ENCODE measurements at regions not wholly inside any gene's neighbourhood (a gene's known extent, or its start where the extent isn't known, plus 50 kb on each side); places are given as distances from the start of the nearest gene placed in this dataset.

GRCh38 chr2:142398212-142398611, 267.4 kb upstream of the LRP1B start:
- TF ChIP-seq SIN3A (IDR thresholded peaks at IDR 0.05; ENCODE audit: borderline replicate concordance, insufficient read depth, low read length) (no peak), FOXP2 (optimal IDR thresholded peaks at IDR 0.05; ENCODE audit: borderline replicate concordance, extremely low read depth, extremely low read length, insufficient read depth) (no peak), POLR2AphosphoS5 (IDR thresholded peaks at IDR 0.05; ENCODE audit: low read depth, low read length) (no peak), REST (IDR thresholded peaks at IDR 0.05; ENCODE audit: insufficient read depth in 1 of 2, low read depth in 2 of 2, low read length in 2 of 2) (no peak), TAF1 (IDR thresholded peaks at IDR 0.05; ENCODE audit: borderline replicate concordance, insufficient read depth, low read length) (no peak)

- TF ChIP-seq TAF1 (IDR thresholded peaks at IDR 0.05; ENCODE audit: borderline replicate concordance, insufficient read depth, low read length) (no peak), POLR2AphosphoS5 (IDR thresholded peaks at IDR 0.05; ENCODE audit: low read depth, low read length) (no peak), REST (IDR thresholded peaks at IDR 0.05; ENCODE audit: insufficient read depth in 1 of 2, low read depth in 2 of 2, low read length in 2 of 2) (no peak), SIN3A (IDR thresholded peaks at IDR 0.05; ENCODE audit: borderline replicate concordance, insufficient read depth, low read length) (no peak), FOXP2 (optimal IDR thresholded peaks at IDR 0.05; ENCODE audit: borderline replicate concordance, extremely low read depth, extremely low read length, insufficient read depth) (no peak)
Observed at GRCh38 chr2:142395291-142395690, 264.5 kb upstream of the LRP1B start.

- TF ChIP-seq POLR2AphosphoS5 (IDR thresholded peaks at IDR 0.05; ENCODE audit: low read depth, low read length) = no peak
- TF ChIP-seq REST (IDR thresholded peaks at IDR 0.05; ENCODE audit: insufficient read depth in 1 of 2, low read depth in 2 of 2, low read length in 2 of 2) = no peak
- TF ChIP-seq FOXP2 (optimal IDR thresholded peaks at IDR 0.05; ENCODE audit: borderline replicate concordance, extremely low read depth, extremely low read length, insufficient read depth) = no peak
- no peak for TF ChIP-seq TAF1 (IDR thresholded peaks at IDR 0.05; ENCODE audit: borderline replicate concordance, insufficient read depth, low read length)
- TF ChIP-seq SIN3A (IDR thresholded peaks at IDR 0.05; ENCODE audit: borderline replicate concordance, insufficient read depth, low read length) = no peak
Observed at GRCh38 chr2:142380372-142380771, 249.6 kb upstream of the LRP1B start.

GRCh38 chr2:142347751-142348150, 216.9 kb upstream of the LRP1B start:
- TF ChIP-seq REST (IDR thresholded peaks at IDR 0.05; ENCODE audit: insufficient read depth in 1 of 2, low read depth in 2 of 2, low read length in 2 of 2) (no peak), TAF1 (IDR thresholded peaks at IDR 0.05; ENCODE audit: borderline replicate concordance, insufficient read depth, low read length) (no peak), SIN3A (IDR thresholded peaks at IDR 0.05; ENCODE audit: borderline replicate concordance, insufficient read depth, low read length) (no peak)

GRCh38 chr2:142339261-142339660, 208.4 kb upstream of the LRP1B start:
- TF ChIP-seq REST (IDR thresholded peaks at IDR 0.05; ENCODE audit: insufficient read depth in 1 of 2, low read depth in 2 of 2, low read length in 2 of 2) (no peak), FOXP2 (optimal IDR thresholded peaks at IDR 0.05; ENCODE audit: borderline replicate concordance, extremely low read depth, extremely low read length, insufficient read depth) (no peak), SIN3A (IDR thresholded peaks at IDR 0.05; ENCODE audit: borderline replicate concordance, insufficient read depth, low read length) (no peak), TAF1 (IDR thresholded peaks at IDR 0.05; ENCODE audit: borderline replicate concordance, insufficient read depth, low read length) (no peak), POLR2AphosphoS5 (IDR thresholded peaks at IDR 0.05; ENCODE audit: low read depth, low read length) (no peak)
